A673 (cell line): ENCODE measurements at regions not wholly inside any gene's neighbourhood (a gene's known extent, or its start where the extent isn't known, plus 50 kb on each side); places are given as distances from the start of the nearest gene placed in this dataset.
"Not testable (repeated sequence)": the region's sequence is repeated elsewhere in the genome, so short reads cannot be mapped to it uniquely, and the experiment has no call there.

ENCODE experiments used
- BruUV-seq: library from RNA; stranded (reverse); fragments of 400-500 nt; replicated peaks from 2 replicates; lab custom pipeline; 2021; lab: Mats Ljungman, UMichigan
- CTCF ChIA-PET: fragments of 300-600 bp; sonication (Branson Sonifier 250); formaldehyde crosslinking; loops from one replicate; lab custom pipeline; 2022; ENCODE audit warnings: antibody characterized with exemption; lab: Charles Lee
- POLR2A ChIA-PET: fragments of 300-600 bp; sonication (Branson Sonifier 250); formaldehyde crosslinking; loops from one replicate; lab custom pipeline; 2022; ENCODE audit warnings: antibody characterized with exemption; ENCODE audit not compliant: low non-redundant PET; lab: Charles Lee
- DNase-seq: peaks from one replicate; pipeline ENCODE4 v3.0.0-alpha.2; 2015; ENCODE audit warnings: low spot score
- H3K27ac ChIP-seq: fragments of 200-600 bp; sonication (generic); 2 replicates; pipeline ENCODE4 v1.5.1; 2016; ENCODE audit warnings: mixed run types, low read depth, mild to moderate bottlenecking, mixed read lengths, antibody characterized with exemption, low read length; ENCODE audit not compliant: poor library complexity, severe bottlenecking
- H3K27me3 ChIP-seq: fragments of 200-600 bp; sonication (generic); replicated peaks from 2 replicates; pipeline ENCODE4 v1.6.1; 2017; ENCODE audit warnings: mixed run types, low read depth, mild to moderate bottlenecking, mixed read lengths, antibody characterized with exemption, low read length; ENCODE audit not compliant: insufficient read depth, poor library complexity
- H3K36me3 ChIP-seq: fragments of 200-600 bp; sonication (generic); 2 replicates; pipeline ENCODE4 v1.6.1; 2016; ENCODE audit warnings: mixed run types, mild to moderate bottlenecking, mixed read lengths, antibody characterized with exemption, low read length; ENCODE audit not compliant: insufficient read depth, poor library complexity, severe bottlenecking
- H3K4me1 ChIP-seq: fragments of 200-600 bp; sonication (generic); 2 replicates; pipeline ENCODE4 v1.6.1; 2017; ENCODE audit warnings: mixed run types, mild to moderate bottlenecking, mixed read lengths, antibody characterized with exemption, low read length; ENCODE audit not compliant: insufficient read depth, poor library complexity, severe bottlenecking
- H3K4me3 ChIP-seq: fragments of 200-600 bp; sonication (generic); 2 replicates; pipeline ENCODE4 v1.5.1; 2016; ENCODE audit warnings: low read depth, mixed run types, mild to moderate bottlenecking, mixed read lengths, low read length; ENCODE audit not compliant: poor library complexity, severe bottlenecking
- H3K9me3 ChIP-seq: fragments of 200-600 bp; sonication (generic); 2 replicates; pipeline ENCODE4 v1.6.1; 2016; ENCODE audit warnings: mixed run types, low read depth, mild to moderate bottlenecking, mixed read lengths, antibody characterized with exemption, low read length; ENCODE audit not compliant: poor library complexity, severe bottlenecking
- intact Hi-C: fragments of 100-400 bp; cut with micrococcal nuclease; formaldehyde crosslinking; loops from one replicate; pipeline ENCODE4 v1.10.0; 2022; ENCODE audit not compliant: unreplicated experiment

DNA sequence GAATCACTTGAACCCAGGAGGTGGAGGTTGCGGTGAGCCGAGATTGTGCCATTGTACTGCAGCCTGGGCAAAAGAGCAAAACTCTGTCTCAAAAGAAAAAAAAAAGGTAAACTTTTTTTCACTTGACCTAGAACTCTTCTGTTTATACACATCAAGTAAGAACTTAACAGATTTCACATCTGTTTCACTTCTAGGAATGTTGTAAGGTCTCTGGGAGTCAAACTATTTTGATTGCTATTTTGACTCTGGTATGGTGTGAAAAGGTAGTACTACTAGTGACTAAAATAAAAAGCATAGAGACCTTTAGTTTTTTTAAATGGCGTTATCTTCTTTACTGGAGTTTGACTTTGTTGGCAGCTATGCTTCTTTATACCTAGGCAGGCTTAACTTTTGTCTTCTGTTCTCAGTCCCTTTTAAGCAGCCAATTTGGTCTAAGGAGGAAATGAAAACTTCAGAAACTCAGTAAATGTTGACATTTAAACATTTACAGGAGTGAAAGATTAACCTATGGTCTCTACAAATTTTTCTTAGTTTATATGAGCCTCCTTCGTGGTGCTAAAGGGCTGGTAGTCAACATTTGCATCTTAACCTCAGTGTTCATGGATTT lies 84.7 kb downstream of the METTL2B start:
- intact Hi-C loops, H3K27ac ChIP-seq, H3K27me3 ChIP-seq, H3K9me3 ChIP-seq, H3K36me3 ChIP-seq, H3K4me3 ChIP-seq, H3K4me1 ChIP-seq, BruUV-seq, CTCF ChIA-PET, POLR2A ChIA-PET, DNase-seq: not testable (repeated sequence)

DNA sequence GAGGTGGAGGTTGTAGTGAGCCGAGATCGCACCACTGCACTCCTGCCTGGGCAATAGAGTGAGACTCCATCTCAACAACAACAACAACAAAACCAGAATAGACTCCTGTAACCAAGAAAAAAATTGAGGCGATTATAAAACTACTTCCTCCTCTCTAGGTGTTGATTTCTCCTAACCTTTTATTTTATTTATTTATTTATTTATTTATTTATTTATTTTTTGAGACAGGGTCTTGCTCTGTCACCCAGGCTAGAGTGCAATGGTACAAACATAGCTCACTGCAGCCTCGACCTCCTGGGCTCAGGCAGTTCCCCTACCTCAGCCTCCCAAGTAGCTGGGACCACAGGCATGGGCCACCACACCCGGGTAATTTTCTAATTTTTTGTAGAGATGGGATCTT lies 86.2 kb downstream of the METTL2B start:
- CTCF ChIA-PET, H3K36me3 ChIP-seq, H3K27me3 ChIP-seq, BruUV-seq, H3K4me1 ChIP-seq, H3K9me3 ChIP-seq, POLR2A ChIA-PET, H3K4me3 ChIP-seq, DNase-seq, H3K27ac ChIP-seq, intact Hi-C loops: not testable (repeated sequence)

DNA sequence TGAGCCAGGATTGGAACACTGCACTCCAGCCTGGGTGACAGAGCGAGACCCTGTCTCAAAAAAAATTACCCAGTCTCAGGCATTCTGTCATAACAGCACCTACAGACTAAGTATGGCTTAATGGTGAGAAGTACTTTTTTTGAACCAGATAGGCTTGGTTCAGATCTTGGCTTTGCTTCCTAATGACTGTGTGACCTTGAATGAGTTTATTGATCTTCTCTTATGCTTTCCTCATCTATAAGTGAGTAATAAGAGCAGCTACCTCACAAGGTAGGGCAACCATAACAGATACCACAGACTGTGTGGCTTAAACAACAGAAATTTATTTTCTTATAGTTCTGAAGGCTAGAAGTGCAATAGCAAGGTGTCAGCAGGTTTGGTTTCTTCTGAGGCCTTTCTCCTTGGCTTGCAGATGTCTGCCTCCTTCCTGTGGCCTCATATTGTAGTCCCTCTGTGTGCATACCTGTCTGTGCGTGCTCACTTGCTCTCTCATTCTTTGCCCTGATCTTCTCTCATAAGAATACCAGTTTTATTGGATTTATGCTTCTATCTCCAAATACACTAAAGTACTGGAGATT lies 87.7 kb downstream of the METTL2B start:
- H3K4me3 ChIP-seq, H3K9me3 ChIP-seq, H3K36me3 ChIP-seq, H3K27ac ChIP-seq, CTCF ChIA-PET, POLR2A ChIA-PET, H3K4me1 ChIP-seq, BruUV-seq, DNase-seq, H3K27me3 ChIP-seq, intact Hi-C loops: not testable (repeated sequence)

DNA sequence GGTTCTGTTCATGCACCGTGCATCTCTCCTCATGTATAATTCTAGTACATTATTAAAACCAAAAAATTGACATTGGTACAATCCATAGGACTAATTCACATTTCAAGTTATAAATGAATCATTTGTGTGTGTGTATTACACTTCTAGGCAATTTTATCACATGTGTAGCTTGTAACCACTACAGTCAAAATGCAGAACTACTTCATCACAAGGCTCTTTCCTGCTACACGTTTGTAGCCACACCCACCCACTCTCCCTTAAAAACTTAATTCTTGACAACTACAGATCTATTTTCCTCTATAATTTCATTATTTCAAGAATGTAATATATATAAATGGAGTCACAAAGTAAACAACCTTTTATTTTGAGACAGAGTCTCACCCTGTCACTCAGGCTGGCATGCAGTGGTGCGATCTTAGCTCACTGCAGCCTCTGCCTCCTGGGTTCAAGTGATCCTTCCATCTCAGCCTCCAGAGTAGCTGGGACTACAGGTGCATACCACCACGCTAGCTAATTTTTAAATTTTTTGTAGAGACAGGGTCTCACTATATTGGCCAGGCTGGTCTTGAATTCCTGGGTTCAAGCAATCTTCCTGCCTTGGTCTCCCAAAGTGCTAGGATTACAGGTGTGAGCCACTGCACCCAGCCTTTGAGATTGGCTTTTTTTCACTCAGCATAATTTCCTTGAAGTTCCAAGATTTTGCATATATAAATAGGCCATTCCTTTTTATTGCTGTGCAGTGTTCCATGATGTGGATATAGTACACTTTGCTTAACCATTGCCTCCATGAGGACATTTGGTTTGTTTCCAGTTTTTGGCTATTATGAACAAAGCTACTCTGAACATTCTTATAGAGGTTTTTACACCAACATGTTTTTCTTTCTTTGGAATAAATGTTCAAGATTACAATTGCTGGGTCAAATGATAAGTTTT lies 88.7 kb downstream of the METTL2B start:
- H3K27me3 ChIP-seq, H3K27ac ChIP-seq, H3K4me1 ChIP-seq, DNase-seq, intact Hi-C loops, BruUV-seq, H3K9me3 ChIP-seq, CTCF ChIA-PET, H3K4me3 ChIP-seq, H3K36me3 ChIP-seq: not testable (repeated sequence)
- POLR2A ChIA-PET, result interaction anchor here (0.7 kb wide), 1 partner anchor 93 kb away, joined by 4 read pairs; no protein-coding TSS in a partner anchor

DNA sequence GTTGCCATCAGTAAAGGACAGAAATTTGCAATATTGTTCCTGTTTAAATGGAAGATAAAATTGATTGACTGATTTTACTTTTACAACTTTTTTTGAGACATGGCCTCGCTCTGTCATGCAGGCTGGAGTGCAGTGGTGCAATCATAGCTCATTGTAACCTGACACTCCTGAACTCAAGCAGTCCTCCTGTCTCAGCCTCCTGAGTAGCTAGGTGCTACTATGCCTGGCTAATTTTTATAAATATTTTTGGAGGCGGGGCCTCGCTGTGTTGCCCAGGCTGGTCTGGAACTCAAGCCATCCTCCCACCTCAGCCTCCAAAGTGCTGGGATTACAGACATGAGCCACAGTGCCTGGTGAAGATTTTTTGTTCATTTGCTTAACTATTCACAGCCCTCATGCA lies 96.8 kb upstream of the GARIN1A start:
- intact Hi-C loops, H3K27ac ChIP-seq, BruUV-seq, DNase-seq, POLR2A ChIA-PET, H3K4me3 ChIP-seq, H3K36me3 ChIP-seq, H3K9me3 ChIP-seq, H3K27me3 ChIP-seq, H3K4me1 ChIP-seq: not testable (repeated sequence)
- CTCF ChIA-PET, result interaction anchor here (0.6 kb wide), 1 partner anchor 288 kb away, joined by 4 read pairs; the partner anchor contains the start of gene ATP6V1F

GRCh38 chr7:128576953-128577352 lies 95.1 kb upstream of the GARIN1A start:
- intact Hi-C loops, H3K9me3 ChIP-seq, H3K27ac ChIP-seq, H3K36me3 ChIP-seq, H3K4me3 ChIP-seq, POLR2A ChIA-PET, CTCF ChIA-PET, H3K4me1 ChIP-seq, H3K27me3 ChIP-seq, BruUV-seq, DNase-seq: not testable (repeated sequence)

- intact Hi-C loops, BruUV-seq, CTCF ChIA-PET, H3K36me3 ChIP-seq, H3K27ac ChIP-seq, H3K4me1 ChIP-seq, POLR2A ChIA-PET, H3K4me3 ChIP-seq, H3K9me3 ChIP-seq, DNase-seq, H3K27me3 ChIP-seq: not testable (repeated sequence)
Measured at GRCh38 chr7:128579843-128580242, 92.2 kb upstream of the GARIN1A start.
